Skeletal muscle tissue (tissue), 3 donors: ENCODE measurements at regions not wholly inside any gene's neighbourhood (a gene's known extent, or its start where the extent isn't known, plus 50 kb on each side); places are given as distances from the start of the nearest gene placed in this dataset.
"Not testable (repeated sequence)": the region's sequence is repeated elsewhere in the genome, so short reads cannot be mapped to it uniquely, and the experiment has no call there.

Source experiments
- H3K27ac ChIP-seq: one replicate; pipeline ENCODE4 v1.7.0; 2013; ENCODE audit warnings: mild to moderate bottlenecking, low read depth, low read length, inconsistent platforms
- H3K27me3 ChIP-seq, 3 donors: one replicate each; pipeline ENCODE4 v1.7.0; 2013; ENCODE audit warnings: low read length in 3 of 3; ENCODE audit not compliant: control insufficient read depth in 3 of 3, insufficient read depth in 3 of 3
- H3K36me3 ChIP-seq, 3 donors: one replicate each; pipeline ENCODE4 v1.7.0; 2013; ENCODE audit warnings: low read length in 3 of 3; ENCODE audit not compliant: control insufficient read depth in 3 of 3, insufficient read depth in 3 of 3
- H3K4me1 ChIP-seq, 3 donors: one replicate each; pipeline ENCODE4 v1.7.0; 2013; ENCODE audit warnings: low read length in 3 of 3, mild to moderate bottlenecking in 3 of 3; ENCODE audit not compliant: control insufficient read depth in 3 of 3, insufficient read depth in 3 of 3
- H3K4me3 ChIP-seq, 3 donors: one replicate each; pipeline ENCODE4 v1.7.0; 2013; ENCODE audit warnings: low read length in 3 of 3
- H3K9ac ChIP-seq, 3 donors: one replicate each; pipeline ENCODE4 v1.7.0; 2013; ENCODE audit warnings: low read length in 3 of 3, mild to moderate bottlenecking in 3 of 3, moderate library complexity in 2 of 3, low read depth in 1 of 3
- H3K9me3 ChIP-seq, 3 donors: one replicate each; pipeline ENCODE4 v1.7.0; 2013; ENCODE audit warnings: low read length in 3 of 3; ENCODE audit not compliant: control insufficient read depth in 3 of 3
- donor health status: Osteomylitis.

GRCh38 chr12:47493801-47494200 lies 212.0 kb downstream of the RPAP3 start:
- Histone ChIP-seq H3K4me1 (no peaks in the 10 kb centered on the region), H3K36me3 (no peaks in the 10 kb centered on the region), H3K9me3 (no peaks in the 10 kb centered on the region), H3K27me3 (no peaks in the 10 kb centered on the region), H3K9ac (no peak overlapping the region), H3K4me3 (no peak overlapping the region), H3K27ac (no peak overlapping the region)

- no peaks in the 10 kb centered on the region for H3K9me3 ChIP-seq
- no peaks in the 10 kb centered on the region for H3K4me1 ChIP-seq
- H3K4me3 ChIP-seq, result no peak overlapping the region
- H3K27me3 ChIP-seq, result no peaks in the 10 kb centered on the region
- H3K36me3 ChIP-seq, result no peaks in the 10 kb centered on the region
- H3K9ac ChIP-seq, result no peak overlapping the region
- no peak overlapping the region for H3K27ac ChIP-seq
Measured at GRCh38 chr12:47491516-47492305, 214.1 kb downstream of the RPAP3 start.

- no peak overlapping the region for H3K9ac ChIP-seq
- no peaks in the 10 kb centered on the region for H3K4me1 ChIP-seq
- H3K36me3 ChIP-seq, result no peaks in the 10 kb centered on the region
- H3K27ac ChIP-seq, result no peak overlapping the region
- no peaks in the 10 kb centered on the region for H3K9me3 ChIP-seq
- peaks cover 0 to 3% (median 2%) of the 10 kb centered on the region in 3 donors for H3K27me3 ChIP-seq
- H3K4me3 ChIP-seq, result no peak overlapping the region
Measured at GRCh38 chr12:47488888-47489287, 216.9 kb downstream of the RPAP3 start.

GRCh38 chr12:47481041-47481440 lies 224.8 kb downstream of the RPAP3 start:
- Histone ChIP-seq H3K4me3 (no peak overlapping the region), H3K27me3 (peaks cover 0 to 3% (median 2%) of the 10 kb centered on the region in 3 donors), H3K27ac (no peak overlapping the region), H3K9me3 (peaks cover 0 to 4% (median 0%) of the 10 kb centered on the region in 3 donors), H3K36me3 (no peaks in the 10 kb centered on the region), H3K4me1 (no peaks in the 10 kb centered on the region), H3K9ac (no peak overlapping the region)

GRCh38 chr12:47478426-47478825 lies 227.4 kb downstream of the RPAP3 start:
- peaks cover 0 to 4% (median 0%) of the 10 kb centered on the region in 3 donors for H3K9me3 ChIP-seq
- H3K4me1 ChIP-seq, result no peaks in the 10 kb centered on the region
- no peak overlapping the region for H3K9ac ChIP-seq
- no peaks in the 10 kb centered on the region for H3K36me3 ChIP-seq
- H3K27me3 ChIP-seq, result no peaks in the 10 kb centered on the region
- H3K27ac ChIP-seq, result no peak overlapping the region
- H3K4me3 ChIP-seq, result no peak overlapping the region

DNA sequence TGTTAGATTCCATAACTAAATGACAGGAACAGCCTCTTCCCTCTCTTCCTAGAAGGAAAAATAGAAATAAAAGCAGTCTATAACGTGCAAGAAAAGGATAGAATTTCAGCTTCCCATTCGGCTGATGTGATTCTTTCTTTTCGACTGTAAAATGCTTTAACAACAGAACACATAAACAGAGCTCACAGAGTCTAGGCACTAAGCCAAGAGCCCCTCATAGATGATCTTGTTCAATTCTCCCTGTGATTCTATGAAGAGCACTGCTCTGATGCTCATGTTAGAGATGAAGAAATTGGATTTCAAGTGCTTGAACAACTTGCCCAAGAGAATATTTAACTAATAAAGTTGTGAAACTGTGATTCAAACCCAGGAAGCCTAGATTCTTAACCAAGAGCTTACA lies 232.7 kb downstream of the RPAP3 start:
- Histone ChIP-seq H3K9ac (no peak overlapping the region), H3K4me3 (no peak overlapping the region), H3K4me1 (no peaks in the 10 kb centered on the region), H3K27ac (no peak overlapping the region), H3K9me3 (peaks cover 0 to 4% (median 0%) of the 10 kb centered on the region in 3 donors), H3K27me3 (no peaks in the 10 kb centered on the region), H3K36me3 (no peaks in the 10 kb centered on the region)

GRCh38 chr12:47470349-47470748 lies 235.5 kb downstream of the RPAP3 start:
- H3K36me3 ChIP-seq, H3K4me3 ChIP-seq, H3K27ac ChIP-seq, H3K9ac ChIP-seq, H3K9me3 ChIP-seq, H3K27me3 ChIP-seq, H3K4me1 ChIP-seq: not testable (repeated sequence)

GRCh38 chr12:47463918-47464317 lies 241.9 kb downstream of the RPAP3 start:
- not testable (repeated sequence) for H3K4me3 ChIP-seq, H3K27ac ChIP-seq, H3K9me3 ChIP-seq, H3K9ac ChIP-seq, H3K4me1 ChIP-seq, H3K36me3 ChIP-seq, H3K27me3 ChIP-seq

DNA sequence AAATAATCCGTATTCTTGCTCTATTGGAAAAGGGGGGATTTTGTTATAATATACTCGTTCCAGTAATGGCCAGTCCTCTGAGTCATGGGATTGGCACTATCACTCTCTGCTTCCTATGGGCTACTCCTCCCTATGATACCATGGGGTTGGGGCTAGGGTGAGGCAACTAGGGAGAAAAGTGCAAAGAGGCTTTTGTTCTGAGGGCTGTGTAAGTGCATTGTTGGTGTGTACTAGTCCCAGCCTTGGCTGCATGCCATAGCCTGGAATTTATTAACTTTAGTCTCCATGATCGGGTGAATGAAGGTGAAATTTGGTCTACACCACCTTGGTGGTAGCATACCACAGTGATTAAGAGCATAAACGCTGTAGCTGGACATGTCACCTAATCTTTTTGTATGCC lies 247.6 kb downstream of the RPAP3 start:
- H3K27ac ChIP-seq, result no peak overlapping the region
- no peaks in the 10 kb centered on the region for H3K4me1 ChIP-seq
- H3K9ac ChIP-seq, result no peak overlapping the region
- H3K4me3 ChIP-seq, result no peak overlapping the region
- peaks cover 0 to 2% (median 0%) of the 10 kb centered on the region in 3 donors for H3K9me3 ChIP-seq
- H3K27me3 ChIP-seq, result no peaks in the 10 kb centered on the region
- H3K36me3 ChIP-seq, result no peaks in the 10 kb centered on the region

DNA sequence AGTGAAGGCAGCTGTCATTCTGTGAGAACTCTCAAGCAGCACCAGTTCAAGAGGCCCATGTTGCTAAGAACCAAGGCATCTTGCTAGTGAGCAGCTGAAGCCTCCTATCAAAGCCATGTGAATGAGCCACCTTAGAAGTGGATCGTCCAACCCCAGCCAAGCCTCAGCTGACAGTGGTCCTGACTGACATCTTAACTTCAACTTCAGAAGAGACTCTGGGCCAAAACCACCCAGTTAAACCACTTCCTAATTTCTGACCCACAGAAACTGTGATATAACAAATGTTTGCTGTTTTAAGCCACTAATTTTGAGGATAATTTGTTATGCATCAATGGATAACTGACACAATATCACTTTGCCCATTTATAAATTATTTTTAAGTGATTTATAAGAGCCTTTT lies 256.0 kb downstream of the RPAP3 start:
- Histone ChIP-seq H3K9me3 (no peaks in the 10 kb centered on the region), H3K27ac (no peak overlapping the region), H3K4me1 (no peaks in the 10 kb centered on the region)

More for the DNA sequence above, 256.0 kb downstream of the RPAP3 start:
- Histone ChIP-seq H3K4me3 (no peak overlapping the region), H3K36me3 (no peaks in the 10 kb centered on the region), H3K27me3 (no peaks in the 10 kb centered on the region), H3K9ac (no peak overlapping the region)
